ENCODE measurements at regions not wholly inside any gene's neighbourhood (a gene's known extent, or its start where the extent isn't known, plus 50 kb on each side); places are given as distances from the start of the nearest gene placed in this dataset.
"Not testable (repeated sequence)": the region's sequence is repeated elsewhere in the genome, so short reads cannot be mapped to it uniquely, and the experiment has no call there.

- no peak overlapping the region for H3K27ac ChIP-seq
- no peak for TF ChIP-seq CTCF (conservative IDR thresholded peaks at IDR 0.05)
These were observed 144.6 kb upstream of the SMARCAD1 start for GRCh38 chr4:94063084-94063483.

GRCh38 chr4:94068753-94069719 lies 138.6 kb upstream of the SMARCAD1 start:
- TF ChIP-seq CTCF (conservative IDR thresholded peaks at IDR 0.05): no peak
- no peak overlapping the region for H3K27ac ChIP-seq

- no peak overlapping the region for H3K27ac ChIP-seq
- no peak for TF ChIP-seq CTCF (conservative IDR thresholded peaks at IDR 0.05)
These were observed 131.2 kb upstream of the SMARCAD1 start for GRCh38 chr4:94076498-94076897.

GRCh38 chr4:94084155-94084554 lies 123.5 kb upstream of the SMARCAD1 start:
- TF ChIP-seq CTCF (conservative IDR thresholded peaks at IDR 0.05): no peak
- no peak overlapping the region for H3K27ac ChIP-seq

- H3K27ac ChIP-seq: not testable (repeated sequence)
These were observed 108.5 kb upstream of the SMARCAD1 start for GRCh38 chr4:94099141-94099540.

GRCh38 chr4:94112644-94113043 lies 95.0 kb upstream of the SMARCAD1 start:
- H3K27ac ChIP-seq: no peak overlapping the region
- no peak for TF ChIP-seq CTCF (conservative IDR thresholded peaks at IDR 0.05)

- no peak overlapping the region for H3K27ac ChIP-seq
- no peak for TF ChIP-seq CTCF (conservative IDR thresholded peaks at IDR 0.05)
These were observed 92.0 kb upstream of the SMARCAD1 start for GRCh38 chr4:94115687-94116086.

- no peak overlapping the region for H3K27ac ChIP-seq
- TF ChIP-seq CTCF (conservative IDR thresholded peaks at IDR 0.05): no peak
These were observed 90.8 kb upstream of the SMARCAD1 start for GRCh38 chr4:94116842-94117241.

Data from VCaP (cell line).